Ectodermal cell (in vitro differentiated cells): ENCODE measurements at regions not wholly inside any gene's neighbourhood (a gene's known extent, or its start where the extent isn't known, plus 50 kb on each side); places are given as distances from the start of the nearest gene placed in this dataset.

Experiments
- H3K27ac ChIP-seq: 2 replicates; pipeline ENCODE4 v1.7.0; 2013; ENCODE audit warnings: mild to moderate bottlenecking, low read depth, low read length; ENCODE audit not compliant: insufficient read depth, poor library complexity, severe bottlenecking
- H3K27me3 ChIP-seq: 2 replicates; pipeline ENCODE4 v1.7.0; 2013; ENCODE audit warnings: mild to moderate bottlenecking, low read length; ENCODE audit not compliant: insufficient read depth, control insufficient read depth, poor library complexity, severe bottlenecking
- H3K36me3 ChIP-seq: one replicate; pipeline ENCODE4 v1.7.0; 2013; ENCODE audit warnings: low read length; ENCODE audit not compliant: control insufficient read depth, insufficient read depth
- H3K4me1 ChIP-seq: one replicate; pipeline ENCODE4 v1.7.0; 2013; ENCODE audit warnings: low read length; ENCODE audit not compliant: control insufficient read depth, insufficient read depth
- H3K4me3 ChIP-seq: 2 replicates; pipeline ENCODE4 v1.7.0; 2013; ENCODE audit warnings: low read depth, low read length, control low read depth; ENCODE audit not compliant: insufficient read depth
- H3K9me3 ChIP-seq: 2 replicates; pipeline ENCODE4 v1.7.0; 2013; ENCODE audit warnings: mild to moderate bottlenecking, low read length, moderate library complexity; ENCODE audit not compliant: control insufficient read depth
- WGBS, 2 experiments: methylation state at CpG; one replicate each; pipeline ENCODE4 v1.1.7; 2013; ENCODE audit warnings: missing lambda C conversion rate in 2 of 2; 5-methylcytosine and 5-hydroxymethylcytosine counted together

- 70% methylated on average over 3 of the region's 3 CpGs; no CpG with 5 or more reads in 1 of the 2 experiments for WGBS, 2 experiments
- Histone ChIP-seq H3K4me3 (no peak overlapping the region), H3K36me3 (no peaks in the 10 kb centered on the region)
Measured at GRCh38 chr18:70994116-70994515, 705.3 kb downstream of the SOCS6 start.

GRCh38 chr18:70991577-70991976, 702.7 kb downstream of the SOCS6 start:
- H3K4me3 ChIP-seq = no peak overlapping the region
- H3K4me1 ChIP-seq = no peaks in the 10 kb centered on the region
- peaks cover 4% of the 10 kb centered on the region for H3K9me3 ChIP-seq

More at GRCh38 chr18:70994116-70994515, 705.3 kb downstream of the SOCS6 start:
- peaks cover 2% of the 10 kb centered on the region for H3K9me3 ChIP-seq
- H3K27ac ChIP-seq = no peak overlapping the region
- no peaks in the 10 kb centered on the region for H3K4me1 ChIP-seq
- H3K27me3 ChIP-seq = no peaks in the 10 kb centered on the region

GRCh38 chr18:70985948-70986347, 697.1 kb downstream of the SOCS6 start:
- Histone ChIP-seq H3K36me3 (no peaks in the 10 kb centered on the region), H3K4me1 (no peaks in the 10 kb centered on the region), H3K27ac (no peak overlapping the region), H3K9me3 (peaks cover 2% of the 10 kb centered on the region), H3K4me3 (no peak overlapping the region), H3K27me3 (no peaks in the 10 kb centered on the region)
- 77 to 88% methylated on average over 1 of the region's 1 CpG for WGBS, 2 experiments

More at GRCh38 chr18:70991577-70991976, 702.7 kb downstream of the SOCS6 start:
- H3K36me3 ChIP-seq = no peaks in the 10 kb centered on the region
- H3K27me3 ChIP-seq = no peaks in the 10 kb centered on the region
- no peak overlapping the region for H3K27ac ChIP-seq

GRCh38 chr18:70982292-70982691, 693.4 kb downstream of the SOCS6 start:
- H3K27me3 ChIP-seq = no peaks in the 10 kb centered on the region
- H3K27ac ChIP-seq = no peak overlapping the region
- H3K4me1 ChIP-seq = no peaks in the 10 kb centered on the region
- peaks cover 5% of the 10 kb centered on the region for H3K9me3 ChIP-seq
- no peak overlapping the region for H3K4me3 ChIP-seq
- WGBS, 2 experiments = 69 to 79% methylated on average over 2 of the region's 2 CpGs
- H3K36me3 ChIP-seq = no peaks in the 10 kb centered on the region

GRCh38 chr18:70981400-70982140, 692.7 kb downstream of the SOCS6 start:
- peaks cover 3% of the 10 kb centered on the region for H3K9me3 ChIP-seq
- H3K27me3 ChIP-seq = no peaks in the 10 kb centered on the region
- 84 to 85% methylated on average over 5 to 6 of the region's 6 CpGs for WGBS, 2 experiments
- no peaks in the 10 kb centered on the region for H3K4me1 ChIP-seq
- H3K4me3 ChIP-seq = no peak overlapping the region
- H3K36me3 ChIP-seq = no peaks in the 10 kb centered on the region
- no peak overlapping the region for H3K27ac ChIP-seq

GRCh38 chr18:70973626-70974025, 684.8 kb downstream of the SOCS6 start:
- WGBS, 2 experiments = 57 to 62% methylated on average over 3 to 4 of the region's 5 CpGs
- Histone ChIP-seq H3K27ac (no peak overlapping the region), H3K9me3 (peaks cover 3% of the 10 kb centered on the region), H3K36me3 (no peaks in the 10 kb centered on the region), H3K4me1 (no peaks in the 10 kb centered on the region), H3K4me3 (no peak overlapping the region), H3K27me3 (no peaks in the 10 kb centered on the region)

- Histone ChIP-seq H3K27ac (no peak overlapping the region), H3K36me3 (no peaks in the 10 kb centered on the region), H3K4me1 (no peaks in the 10 kb centered on the region), H3K27me3 (no peaks in the 10 kb centered on the region), H3K4me3 (no peak overlapping the region), H3K9me3 (peaks cover 3% of the 10 kb centered on the region)
- 80 to 90% methylated on average over 1 to 3 of the region's 3 CpGs for WGBS, 2 experiments
Measured at GRCh38 chr18:70966419-70966818, 677.6 kb downstream of the SOCS6 start.

GRCh38 chr18:70961939-70962338, 673.1 kb downstream of the SOCS6 start:
- Histone ChIP-seq H3K36me3 (no peaks in the 10 kb centered on the region), H3K9me3 (no peaks in the 10 kb centered on the region), H3K27me3 (no peaks in the 10 kb centered on the region), H3K27ac (no peak overlapping the region), H3K4me1 (no peaks in the 10 kb centered on the region), H3K4me3 (no peak overlapping the region)
- 90 to 91% methylated on average over 2 to 3 of the region's 3 CpGs for WGBS, 2 experiments

- Histone ChIP-seq H3K36me3 (no peaks in the 10 kb centered on the region), H3K27ac (no peak overlapping the region), H3K27me3 (no peaks in the 10 kb centered on the region), H3K9me3 (no peaks in the 10 kb centered on the region), H3K4me1 (no peaks in the 10 kb centered on the region), H3K4me3 (no peak overlapping the region)
- 79 to 84% methylated on average over 6 of the region's 6 CpGs for WGBS, 2 experiments
Measured at GRCh38 chr18:70956554-70956953, 667.7 kb downstream of the SOCS6 start.

- no peak overlapping the region for H3K4me3 ChIP-seq
- no peak overlapping the region for H3K27ac ChIP-seq
- peaks cover 7% of the 10 kb centered on the region for H3K9me3 ChIP-seq
- H3K4me1 ChIP-seq = no peaks in the 10 kb centered on the region
- WGBS, 2 experiments = 74 to 84% methylated on average over 8 of the region's 8 CpGs
- no peaks in the 10 kb centered on the region for H3K36me3 ChIP-seq
- H3K27me3 ChIP-seq = no peaks in the 10 kb centered on the region
Measured at GRCh38 chr18:70936160-70936559, 647.3 kb downstream of the SOCS6 start.
